HG03066 (cell line): ENCODE measurements at regions not wholly inside any gene's neighbourhood (a gene's known extent, or its start where the extent isn't known, plus 50 kb on each side); places are given as distances from the start of the nearest gene placed in this dataset.
"Not testable (repeated sequence)": the region's sequence is repeated elsewhere in the genome, so short reads cannot be mapped to it uniquely, and the experiment has no call there.

Experiments used
- ATAC-seq: cut with Tn5 transposase; IDR thresholded peaks from one replicate; pipeline ENCODE4 v1.9.1; 2021; ENCODE audit warnings: low read depth; ENCODE audit not compliant: unreplicated experiment

DNA sequence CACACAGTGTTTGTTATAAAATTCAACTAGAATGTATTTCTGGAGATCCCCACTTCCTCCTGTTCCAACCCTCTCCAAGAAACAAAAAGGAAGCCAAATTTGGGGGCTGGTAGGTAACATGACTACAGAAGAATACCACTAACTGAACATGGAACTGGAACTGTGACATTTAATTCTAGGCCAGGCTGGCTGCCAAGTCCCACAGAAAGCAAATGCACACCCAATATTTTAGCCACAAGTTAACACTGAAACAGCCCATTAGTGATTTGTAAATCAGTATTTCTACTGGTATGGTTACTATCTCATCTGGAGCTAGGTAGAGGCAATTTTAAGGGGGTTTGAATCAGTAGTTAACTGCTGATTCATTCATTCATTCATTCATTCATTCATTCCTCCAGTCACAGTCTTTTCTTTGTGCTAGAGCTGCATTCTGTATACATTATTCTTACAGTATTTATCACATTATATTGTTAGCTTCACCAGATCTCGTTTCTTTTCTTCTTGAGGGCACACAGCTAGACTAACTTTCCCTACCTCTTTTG, 131.7 kb upstream of the GDNF start:
- no peak for ATAC-seq

DNA sequence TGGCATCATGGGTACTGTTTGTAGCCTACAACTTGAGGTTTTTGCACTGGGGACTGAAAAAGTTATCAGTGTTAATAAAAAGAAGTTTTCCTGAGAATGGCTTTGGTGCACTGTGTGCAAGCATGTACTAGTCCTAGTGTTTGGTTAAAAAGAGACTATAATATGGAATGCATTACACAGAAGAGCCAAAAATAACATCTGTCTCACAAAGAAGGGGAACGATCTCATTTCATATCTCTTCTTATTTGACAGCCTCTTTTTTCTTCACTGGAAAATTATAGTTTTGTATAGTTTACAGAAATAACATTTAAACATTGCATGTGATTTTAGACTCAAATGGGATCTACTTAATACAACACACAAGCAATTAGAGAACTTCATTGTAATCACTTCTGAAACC, 127.0 kb upstream of the GDNF start:
- no peak for ATAC-seq

DNA sequence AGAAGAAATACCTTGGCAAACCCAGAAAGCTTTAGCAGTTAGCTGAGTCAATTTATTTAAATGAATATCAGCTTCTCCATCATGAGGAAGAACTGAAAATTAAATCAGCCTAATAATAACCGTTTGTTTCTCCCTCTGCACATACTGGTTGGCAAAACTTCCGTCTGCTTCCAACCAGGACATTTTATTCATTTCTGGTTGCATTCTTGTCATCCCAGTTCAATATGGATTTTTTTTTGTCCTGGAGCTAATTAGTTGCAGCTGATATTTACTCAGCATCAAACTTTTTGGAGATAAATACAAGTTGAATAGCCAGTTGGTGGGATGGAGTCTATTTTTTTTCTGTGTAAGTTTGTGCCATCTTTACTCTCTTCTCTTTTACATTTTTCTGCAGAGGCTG, 126.5 kb upstream of the GDNF start:
- ATAC-seq = no peak

DNA sequence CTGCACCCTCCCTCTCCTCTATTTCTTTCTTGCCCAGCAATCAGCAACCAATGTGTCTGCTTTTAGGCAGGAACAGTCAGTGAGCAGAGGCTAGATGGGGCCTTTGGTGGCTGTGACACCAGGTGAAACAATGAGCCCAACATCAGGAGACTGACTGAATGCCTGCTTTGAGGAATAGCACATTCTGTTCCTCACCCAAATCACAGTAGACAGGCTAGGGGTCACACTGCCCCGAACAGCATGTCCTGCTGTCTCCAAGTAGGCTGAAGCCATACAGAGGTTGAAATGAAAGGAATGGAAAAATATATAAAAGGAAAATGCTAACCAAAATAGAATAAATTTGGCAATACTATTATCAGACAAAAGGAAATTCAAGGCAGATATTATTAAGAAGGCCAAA, 122.5 kb upstream of the GDNF start:
- ATAC-seq = no peak

DNA sequence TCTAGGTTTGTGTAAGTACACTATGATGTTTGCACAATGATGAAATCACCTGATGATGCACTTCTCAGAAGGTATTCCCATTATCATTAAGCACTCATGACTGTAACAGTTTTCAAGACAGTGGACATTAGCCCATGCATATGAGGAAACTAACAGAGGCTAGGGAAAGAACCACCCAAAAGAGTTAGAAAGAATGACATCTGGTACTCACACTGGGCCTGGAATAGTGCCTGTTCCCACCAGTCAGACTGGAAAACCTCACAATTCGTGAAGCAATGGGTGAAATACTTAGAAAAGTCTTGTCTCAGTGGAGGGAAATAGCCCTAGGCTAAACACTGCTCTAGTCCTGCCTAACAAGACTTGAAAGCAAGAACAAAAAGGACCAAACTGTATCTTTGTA, 117.4 kb upstream of the GDNF start:
- no peak for ATAC-seq

DNA sequence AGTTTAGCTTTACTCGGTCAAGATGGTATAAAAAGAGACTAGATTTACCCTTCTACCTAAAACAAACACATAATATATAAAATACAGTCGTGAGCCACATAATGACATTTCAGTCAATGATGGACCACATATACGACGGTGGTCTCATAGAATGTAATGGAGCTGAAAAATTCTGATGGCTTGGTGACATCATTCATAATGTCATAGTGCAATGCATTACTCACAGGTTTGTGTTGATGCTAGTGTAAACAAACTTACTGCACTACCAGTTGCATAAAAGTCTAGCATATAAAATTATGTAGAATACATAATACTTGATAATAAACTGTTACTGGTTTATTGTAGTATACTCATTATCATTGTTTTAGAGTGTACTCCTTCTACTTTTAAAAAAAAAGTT, 115.9 kb upstream of the GDNF start:
- ATAC-seq = no peak

DNA sequence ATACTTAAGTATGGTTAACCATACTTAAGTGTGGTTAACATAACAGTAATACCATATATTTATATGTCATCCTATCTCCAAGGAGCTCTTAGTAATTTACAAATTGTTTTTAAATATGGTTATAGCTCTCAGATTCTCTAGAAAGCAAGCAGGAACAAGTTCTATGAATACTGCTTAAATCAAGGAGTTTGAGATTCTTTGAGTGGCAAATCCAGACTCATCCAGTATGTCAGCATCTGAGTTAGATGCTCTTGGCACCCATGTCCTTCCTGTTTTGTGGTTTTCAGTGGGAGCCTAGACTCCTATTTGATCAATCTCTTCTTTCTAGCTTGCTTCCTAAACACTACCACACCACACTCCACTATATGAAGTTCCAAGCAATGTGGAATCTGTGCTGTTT, 114.7 kb upstream of the GDNF start:
- no peak for ATAC-seq

DNA sequence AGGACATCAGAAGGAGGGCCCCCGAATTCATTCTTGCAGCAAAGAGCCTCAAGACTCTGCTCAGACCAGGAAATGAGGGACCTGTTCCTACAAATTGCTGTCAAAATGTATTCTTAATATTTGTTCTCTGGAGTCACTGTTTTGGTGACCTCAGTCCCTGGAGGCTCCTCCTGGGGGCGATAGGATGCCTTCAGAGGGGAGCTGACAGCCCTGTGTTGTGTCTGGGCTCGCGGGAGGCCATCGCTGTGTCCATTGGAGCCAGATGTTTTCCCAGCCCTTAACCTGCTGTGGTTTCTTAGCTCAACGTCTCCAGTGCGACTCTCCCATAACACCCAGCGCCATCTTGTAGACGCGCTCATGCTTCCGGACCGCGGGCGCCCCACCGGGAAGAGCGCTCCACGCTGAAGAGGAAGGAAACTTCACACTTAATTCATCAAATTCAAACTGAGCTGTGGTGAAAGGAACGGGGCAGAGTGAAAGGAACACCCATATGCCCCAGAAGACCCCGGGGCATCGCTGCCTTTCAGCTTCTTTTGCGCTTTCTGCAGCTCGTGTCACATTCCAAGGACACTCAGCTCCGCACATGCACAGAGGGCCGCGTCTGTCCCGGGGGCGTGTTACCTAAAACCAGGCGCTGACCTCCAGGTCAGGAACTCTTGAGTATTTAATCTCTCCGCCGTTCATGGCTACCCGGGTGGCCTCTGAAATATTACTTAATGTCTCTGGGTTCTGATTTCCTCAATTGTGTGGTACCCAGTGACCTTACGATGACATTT, 112.3 kb upstream of the GDNF start:
- no peak for ATAC-seq

DNA sequence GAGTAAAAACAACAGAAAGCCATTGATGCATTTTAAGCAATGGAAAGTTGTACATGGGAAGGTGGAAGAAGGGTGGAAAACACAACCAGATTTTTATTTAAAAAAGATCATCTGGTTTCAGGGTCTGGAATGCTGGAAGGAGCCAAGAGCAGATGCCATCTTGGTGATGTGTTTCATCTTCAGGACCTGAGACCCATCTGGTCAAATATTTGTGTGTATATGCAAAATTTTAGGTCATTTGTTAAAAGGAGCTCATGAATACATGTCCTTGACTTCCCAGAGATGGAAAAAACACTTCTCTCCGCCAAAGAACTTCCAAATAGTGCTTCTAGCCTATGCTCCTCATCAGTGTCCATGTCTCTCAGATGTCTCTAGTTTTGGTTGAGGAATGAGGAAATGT, 110.6 kb upstream of the GDNF start:
- ATAC-seq = no peak

DNA sequence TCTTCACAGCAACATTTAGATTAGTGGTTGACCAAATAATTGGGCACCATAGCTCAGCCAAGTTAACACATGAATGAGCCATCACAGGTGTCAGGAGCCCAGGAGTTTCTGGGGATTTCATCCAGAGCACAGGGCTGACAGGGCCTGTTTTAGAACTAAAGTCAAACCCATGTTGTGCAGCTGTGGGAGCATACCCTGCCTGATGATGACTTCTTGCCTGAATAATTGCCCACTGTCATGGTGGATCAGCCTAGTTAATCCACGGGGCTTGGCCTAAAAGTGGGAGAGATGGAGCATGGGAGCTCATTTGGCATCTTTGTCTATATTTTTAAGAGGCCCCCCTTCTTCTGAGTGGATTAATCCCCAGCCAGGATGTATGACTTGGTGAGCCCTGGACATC, 105.6 kb upstream of the GDNF start:
- ATAC-seq = no peak

DNA sequence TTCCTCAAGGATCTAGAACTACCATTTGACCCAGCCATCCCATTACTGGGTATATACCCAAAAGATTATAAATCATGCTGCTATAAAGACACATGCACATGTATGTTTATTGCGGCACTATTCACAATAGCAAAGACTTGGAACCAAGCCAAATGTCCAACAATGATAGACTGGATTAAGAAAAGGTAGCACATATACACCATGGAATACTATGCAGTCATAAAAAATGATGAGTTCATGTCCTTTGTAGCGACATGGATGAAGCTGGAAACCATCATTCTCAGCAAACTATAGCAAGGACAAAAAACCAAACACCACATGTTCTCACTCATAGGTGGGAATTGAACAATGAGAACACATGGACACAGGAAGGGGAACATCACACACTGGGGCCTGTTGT, 103.3 kb upstream of the GDNF start:
- ATAC-seq = not testable (repeated sequence)

DNA sequence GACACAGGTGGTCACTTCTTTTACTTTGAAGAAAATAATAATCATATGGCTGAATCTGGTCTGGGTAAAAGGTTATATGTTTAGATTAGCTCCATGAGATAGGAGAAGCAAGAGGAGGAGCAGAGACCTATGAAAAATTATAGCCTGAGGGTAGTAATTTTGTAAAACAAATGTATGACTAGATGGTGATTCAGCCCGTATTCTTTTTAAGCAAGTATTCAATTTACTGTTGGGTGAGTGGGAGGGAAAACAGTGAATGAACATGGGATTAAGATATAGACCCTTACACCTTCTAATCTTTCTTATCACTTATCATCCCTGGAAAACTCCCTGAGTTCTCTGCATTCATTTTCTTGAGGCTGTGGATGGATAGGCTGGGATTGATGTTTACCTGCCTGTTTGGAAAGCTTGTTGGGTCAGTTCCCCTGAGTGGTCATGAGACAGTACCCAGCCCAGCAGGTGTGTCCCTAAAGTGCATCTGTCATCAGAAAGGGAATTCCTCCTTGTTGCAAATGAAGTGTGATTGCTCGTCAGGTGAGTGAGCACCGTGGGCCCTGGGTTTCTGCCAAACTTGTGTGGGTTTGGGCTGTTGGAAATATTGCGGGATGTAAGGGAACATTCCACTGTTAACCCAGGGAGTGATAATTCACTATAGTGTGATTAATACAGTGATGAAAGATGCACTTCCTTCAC, 101.2 kb upstream of the GDNF start:
- no peak for ATAC-seq

DNA sequence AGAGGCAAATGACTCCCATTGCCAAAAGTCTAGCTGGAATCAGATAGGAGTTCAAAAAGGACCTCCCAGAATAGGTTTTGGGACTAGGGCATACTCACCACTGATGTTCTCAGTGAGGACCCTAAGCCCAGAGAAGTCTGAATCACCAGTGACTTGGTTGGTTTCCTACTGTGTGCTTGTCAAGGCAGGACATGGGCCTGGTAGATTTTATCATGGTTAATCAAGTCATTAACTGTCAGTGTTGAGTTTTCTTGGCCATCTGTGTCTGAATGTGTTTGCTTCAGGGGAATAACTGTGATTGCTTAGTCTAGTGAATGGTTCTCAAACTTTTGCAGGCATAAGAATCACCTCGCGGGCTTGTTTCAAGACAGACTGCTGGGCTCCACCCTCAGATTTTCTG, 99.0 kb upstream of the GDNF start:
- ATAC-seq = no peak

DNA sequence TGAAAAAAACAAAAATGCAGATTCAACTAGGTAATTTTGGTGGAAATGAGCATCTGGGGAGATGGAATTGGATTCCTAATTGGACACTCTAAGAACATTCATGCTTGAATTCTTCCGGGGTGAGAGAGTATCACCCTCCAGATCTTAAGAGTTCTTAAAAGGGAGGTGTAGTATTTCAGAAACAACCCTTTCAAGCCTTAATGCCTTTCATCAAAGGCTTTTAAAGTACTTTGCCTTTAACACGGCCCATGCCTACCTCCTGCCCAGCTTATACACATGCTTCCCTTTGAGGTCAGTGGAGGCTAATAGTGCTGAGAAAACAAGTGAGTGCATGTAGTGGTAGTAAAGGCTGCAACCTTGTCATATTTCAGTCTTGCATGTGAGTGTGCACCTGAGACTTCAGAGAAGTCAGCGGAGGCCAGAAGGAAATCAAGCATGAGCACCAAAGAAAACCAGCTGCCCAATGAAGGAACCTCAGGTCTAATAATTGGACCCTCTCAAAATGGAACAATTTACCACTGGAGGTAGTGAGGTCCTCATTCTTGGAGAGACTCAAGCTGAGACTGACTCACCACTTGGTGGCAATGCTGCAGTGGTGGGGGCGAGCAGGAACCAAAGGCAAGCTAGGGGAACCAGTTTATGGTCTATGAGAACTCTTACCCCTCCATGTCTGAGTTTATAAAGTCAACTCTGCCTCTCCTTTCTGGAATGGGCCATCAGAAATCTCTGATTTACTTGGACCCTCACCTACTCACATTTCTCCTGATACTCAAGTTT, 98.4 kb upstream of the GDNF start:
- no peak for ATAC-seq

DNA sequence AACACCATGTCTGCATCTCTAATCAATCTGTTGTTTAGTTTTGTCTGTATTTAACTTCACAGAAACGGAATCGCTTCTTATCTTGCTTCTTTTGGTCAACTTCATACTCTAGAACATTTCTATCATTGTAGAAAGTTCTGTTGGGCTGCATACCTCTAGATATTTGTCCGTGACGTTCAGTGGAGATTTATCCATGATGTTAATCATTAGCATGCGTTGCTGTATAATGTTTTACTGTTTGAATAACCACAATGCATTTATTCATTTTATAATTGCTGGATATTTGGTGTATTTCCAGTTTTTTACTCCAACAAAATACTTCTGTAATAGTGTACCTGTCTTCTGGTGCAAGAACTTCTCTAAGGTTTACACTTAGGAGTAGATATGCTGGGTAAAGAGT, 96.2 kb upstream of the GDNF start:
- no peak for ATAC-seq

DNA sequence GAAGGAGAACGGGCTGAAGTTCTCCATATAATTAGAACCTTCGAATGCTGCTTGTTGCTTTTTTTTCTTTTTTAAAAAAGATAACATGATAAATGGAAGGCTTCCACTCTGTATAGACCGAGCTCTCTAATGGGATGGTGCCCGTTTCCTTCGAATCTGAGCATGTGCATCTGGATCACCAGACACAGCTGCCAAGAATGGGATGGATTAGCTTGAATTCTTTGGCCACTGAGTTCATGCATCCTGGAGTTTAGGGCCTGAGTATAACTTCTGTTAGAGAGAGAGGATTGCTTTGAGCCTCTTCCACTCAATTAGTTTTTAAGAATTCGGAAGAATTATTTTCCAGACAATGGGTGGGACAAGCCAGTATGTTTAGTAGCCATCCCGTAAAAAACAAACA, 93.7 kb upstream of the GDNF start:
- ATAC-seq = no peak

DNA sequence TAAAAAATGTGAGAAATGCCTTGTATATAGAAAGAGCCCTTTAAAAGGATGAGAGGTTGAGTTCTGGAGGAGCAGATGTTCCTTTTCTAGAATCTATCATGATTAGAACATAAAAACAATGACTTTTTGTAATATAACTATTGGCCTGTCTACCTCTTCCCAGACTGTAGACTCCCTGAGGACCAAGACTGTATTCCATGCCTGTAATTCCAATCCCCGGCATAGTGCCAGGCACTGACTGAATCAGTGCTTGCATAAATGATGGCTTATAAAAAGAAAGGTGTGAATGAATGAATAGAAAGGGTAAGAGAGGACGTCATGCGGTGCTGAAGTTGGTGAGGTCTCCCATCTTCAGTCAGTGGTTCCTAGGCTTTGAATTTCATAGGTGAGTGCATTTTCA, 92.6 kb upstream of the GDNF start:
- ATAC-seq = no peak

DNA sequence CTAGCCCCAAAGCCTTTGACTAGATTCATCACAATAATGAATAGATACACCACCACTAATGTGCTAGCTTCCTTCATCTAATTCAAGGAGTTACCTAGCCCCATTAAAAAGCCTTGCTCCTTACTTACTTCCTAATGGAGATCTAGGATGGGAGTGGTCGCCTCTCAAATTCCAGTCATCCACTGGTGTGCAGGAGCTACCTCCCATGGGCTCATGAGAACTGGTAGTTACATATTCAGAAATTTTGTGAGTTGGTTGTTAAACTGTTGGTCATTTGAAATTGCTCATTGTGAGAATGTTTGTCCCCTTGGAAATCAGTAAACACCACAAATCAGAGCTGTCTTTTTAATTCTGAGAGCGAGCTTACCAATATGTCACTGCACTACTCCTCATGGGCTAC, 91.7 kb upstream of the GDNF start:
- ATAC-seq = no peak

DNA sequence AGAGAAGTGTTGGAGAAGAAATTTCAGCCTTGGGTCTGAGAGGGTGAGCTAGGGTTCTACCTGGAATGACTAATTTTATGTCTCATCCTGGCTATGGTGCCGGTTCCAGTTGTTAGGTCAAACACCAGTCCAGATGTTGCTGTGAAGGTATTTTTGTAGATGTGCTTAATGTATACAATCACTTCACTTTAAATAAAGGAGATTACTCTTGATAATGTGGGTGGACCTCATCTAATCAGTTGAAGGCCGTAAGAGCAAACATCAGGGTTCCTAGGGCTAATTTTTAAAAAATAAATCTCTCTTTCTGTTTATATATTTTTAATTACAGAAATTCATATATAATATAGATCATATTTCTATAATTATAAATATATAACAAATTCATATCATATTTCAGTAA, 90.5 kb upstream of the GDNF start:
- no peak for ATAC-seq

DNA sequence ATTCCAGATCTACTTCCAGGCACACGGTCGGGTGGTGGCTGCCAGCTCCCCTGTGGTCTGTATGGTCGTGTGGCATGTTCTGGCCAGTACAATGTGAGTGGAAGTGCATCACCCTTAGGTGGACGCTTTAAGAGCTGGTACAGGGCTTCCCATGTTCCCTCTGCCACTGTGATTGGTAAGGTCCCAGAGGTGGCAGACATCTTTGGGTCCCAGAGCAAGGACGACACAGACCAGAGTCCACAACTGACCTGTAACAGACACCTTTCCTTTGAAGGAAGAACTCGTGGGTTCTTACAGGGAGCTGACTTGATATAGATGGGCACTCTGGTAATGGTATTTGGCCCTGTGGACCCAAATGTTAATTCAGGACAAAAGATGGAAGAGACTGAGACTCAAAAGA, 90.0 kb upstream of the GDNF start:
- ATAC-seq = no peak

DNA sequence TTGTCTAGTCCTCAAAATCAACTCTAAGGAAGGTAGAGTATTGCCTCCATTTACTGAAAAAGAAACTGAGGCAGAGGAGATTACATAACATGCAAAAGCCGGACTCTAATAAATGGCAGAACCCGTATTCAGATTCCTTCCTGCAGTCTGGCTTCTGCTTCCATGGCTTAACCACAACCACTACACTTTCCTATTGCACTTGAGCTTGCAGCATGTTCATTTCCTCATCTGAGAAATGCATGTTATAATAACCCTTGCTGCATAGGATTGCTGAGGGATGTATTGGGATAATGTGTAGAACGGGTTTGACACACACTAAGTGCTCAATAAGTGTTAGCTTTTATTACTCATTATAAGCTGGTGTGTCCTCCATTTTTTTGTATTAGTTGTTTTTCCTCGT, 87.9 kb upstream of the GDNF start:
- ATAC-seq = not testable (repeated sequence)
